GM11168 (cell line): ENCODE measurements at regions not wholly inside any gene's neighbourhood (a gene's known extent, or its start where the extent isn't known, plus 50 kb on each side); places are given as distances from the start of the nearest gene placed in this dataset.

Source experiments
- in situ Hi-C: fragments of 300-500 bp; cut with MboI; formaldehyde crosslinking; loops from one replicate; pipeline ENCODE4 v1.12.0; 2022; ENCODE audit warnings: low sequenced_read_pairs; ENCODE audit not compliant: unreplicated experiment

DNA sequence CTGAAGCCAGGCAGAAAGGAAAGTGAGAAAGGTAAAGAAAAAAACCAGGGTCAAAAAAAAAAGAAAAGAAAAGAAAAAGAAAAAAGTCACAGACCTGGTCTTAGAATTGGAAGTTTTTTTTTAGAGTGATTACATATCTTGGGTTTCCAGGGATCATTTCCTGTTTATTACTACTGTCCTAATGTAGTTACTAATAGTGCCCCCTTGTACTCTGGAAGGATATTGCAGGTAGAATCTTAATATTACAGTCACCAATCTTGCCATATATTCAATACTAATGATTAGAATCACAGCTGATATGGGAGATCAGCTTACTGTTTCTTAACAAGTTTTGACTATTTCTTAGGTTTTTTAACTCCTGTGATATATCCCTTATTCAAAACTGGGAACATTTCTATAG is 543.2 kb upstream of the CDH6 start:
- in situ Hi-C loops, result no loop called here

GRCh38 chr5:30638899-30639298 is 554.6 kb upstream of the CDH6 start:
- in situ Hi-C loops, result no loop called here

DNA sequence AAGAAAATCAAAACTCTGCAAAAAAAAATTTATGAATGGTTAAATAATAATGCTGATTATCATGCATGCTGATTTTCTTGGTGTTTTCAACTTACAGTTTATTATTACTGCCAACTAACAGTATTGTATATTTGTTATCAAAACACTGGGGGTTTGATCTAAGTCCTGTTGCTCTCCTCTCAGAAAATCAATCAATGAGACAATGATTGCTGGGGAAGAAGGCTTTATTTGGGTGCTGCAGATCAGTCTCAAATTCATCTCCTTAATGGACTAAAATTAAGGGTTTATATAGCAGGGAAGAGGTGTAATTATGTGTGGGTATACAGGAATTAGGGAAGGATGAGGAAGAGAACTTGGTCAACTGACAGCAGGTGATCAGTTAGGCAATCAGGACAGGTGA is 565.5 kb upstream of the CDH6 start:
- in situ Hi-C loops, result no loop called here

DNA sequence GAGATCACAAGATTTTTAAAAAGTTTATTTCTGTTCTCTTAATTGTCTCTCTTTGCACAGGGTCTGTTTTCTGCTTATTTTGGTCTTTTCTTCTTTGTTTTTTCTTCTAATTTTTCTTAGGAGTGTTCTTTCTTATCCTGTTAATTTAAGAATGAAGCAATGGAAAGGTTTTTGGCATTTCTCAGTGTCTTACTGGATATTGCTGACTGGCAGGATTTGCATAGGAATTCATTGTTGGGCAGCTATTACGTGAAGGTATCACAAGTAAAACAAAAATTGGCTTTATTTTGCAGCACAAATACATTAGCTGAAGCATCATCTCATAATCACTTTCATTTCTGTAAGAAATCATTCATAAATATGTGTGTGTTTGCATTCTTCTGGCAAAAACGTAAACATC is 566.9 kb upstream of the CDH6 start:
- in situ Hi-C loops, result no loop called here

DNA sequence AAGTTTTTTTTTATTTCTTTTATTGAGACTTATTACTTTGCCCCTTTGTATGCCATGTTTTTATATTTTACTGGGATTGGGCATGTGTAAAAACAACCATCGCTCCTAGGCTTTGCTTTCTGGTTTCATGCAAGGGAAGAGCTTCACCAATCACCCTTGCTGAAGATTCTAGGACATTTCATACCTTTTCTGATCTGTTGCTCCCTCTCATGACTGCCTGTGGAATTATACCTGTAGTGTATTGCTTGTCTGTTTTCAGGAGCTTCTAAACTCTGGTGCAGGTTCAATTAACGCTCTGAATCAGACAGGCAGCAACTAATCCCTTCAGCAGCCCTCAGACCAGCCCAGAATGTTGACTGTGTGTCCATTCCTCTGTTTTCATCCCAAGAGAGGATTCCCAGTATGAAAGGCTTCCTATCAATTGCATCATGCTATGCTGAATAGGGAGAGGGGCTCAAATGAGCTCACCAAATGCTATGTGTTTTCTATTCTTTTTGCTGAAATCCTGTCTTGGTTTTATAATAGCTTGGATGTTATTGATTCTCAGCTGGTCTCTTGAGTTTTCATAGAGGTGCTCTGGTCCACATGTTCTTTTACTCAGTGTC is 572.9 kb upstream of the CDH6 start:
- in situ Hi-C loops, result no loop called here

DNA sequence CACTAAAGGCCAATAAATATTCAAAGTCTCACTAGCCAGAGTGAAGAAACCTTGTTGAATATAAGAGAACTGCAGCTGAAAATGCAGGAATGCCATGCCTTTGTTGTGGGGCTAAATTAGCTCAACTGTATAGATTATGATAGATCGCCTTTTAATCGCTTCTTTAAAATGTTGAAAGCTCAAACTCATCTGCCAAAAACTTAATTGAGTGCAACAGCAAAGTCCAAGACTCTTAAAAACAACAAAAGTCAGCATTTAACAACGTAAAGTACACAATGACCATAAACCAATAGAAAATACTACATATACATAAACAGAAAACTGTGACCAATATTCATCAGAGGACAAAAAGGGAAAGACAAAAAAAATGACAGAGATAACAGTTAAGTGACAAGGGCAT is 585.0 kb upstream of the CDH6 start:
- in situ Hi-C loops, result no loop called here

DNA sequence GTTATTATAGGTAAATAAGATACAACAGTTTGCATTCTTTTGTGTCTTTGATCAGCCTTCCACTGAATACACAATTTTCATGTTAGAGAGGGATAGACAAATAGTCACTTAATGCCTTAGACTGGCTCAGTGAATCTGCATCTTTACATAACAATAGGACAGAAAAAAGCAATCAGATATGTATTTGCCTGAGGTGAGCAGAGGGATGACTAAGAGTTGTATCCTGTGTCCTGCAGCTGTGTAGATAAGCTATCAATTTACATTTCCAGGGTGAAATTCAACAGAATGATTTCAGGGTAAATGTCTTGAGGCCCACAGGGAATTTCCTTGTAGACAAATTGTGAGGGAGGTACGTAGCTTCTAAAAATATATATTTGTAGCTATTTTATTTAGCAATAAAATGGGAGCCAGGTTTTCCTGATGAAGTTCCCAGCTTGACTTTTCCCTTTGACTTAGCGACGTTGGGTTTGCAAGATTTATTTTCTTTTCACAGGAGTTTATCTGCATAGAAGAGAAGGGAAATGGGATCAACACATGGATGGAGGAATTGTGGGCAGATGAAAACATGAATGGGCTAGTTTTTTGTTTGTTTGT is 586.1 kb upstream of the CDH6 start:
- in situ Hi-C loops, result no loop called here

- in situ Hi-C loops, result no loop called here
These were observed 587.7 kb upstream of the CDH6 start for GRCh38 chr5:30605693-30606268.

GRCh38 chr5:30604648-30605262 is 588.7 kb upstream of the CDH6 start:
- in situ Hi-C loops, result no loop called here

- in situ Hi-C loops, result no loop called here
These were observed 592.6 kb upstream of the CDH6 start for GRCh38 chr5:30600892-30601291.

DNA sequence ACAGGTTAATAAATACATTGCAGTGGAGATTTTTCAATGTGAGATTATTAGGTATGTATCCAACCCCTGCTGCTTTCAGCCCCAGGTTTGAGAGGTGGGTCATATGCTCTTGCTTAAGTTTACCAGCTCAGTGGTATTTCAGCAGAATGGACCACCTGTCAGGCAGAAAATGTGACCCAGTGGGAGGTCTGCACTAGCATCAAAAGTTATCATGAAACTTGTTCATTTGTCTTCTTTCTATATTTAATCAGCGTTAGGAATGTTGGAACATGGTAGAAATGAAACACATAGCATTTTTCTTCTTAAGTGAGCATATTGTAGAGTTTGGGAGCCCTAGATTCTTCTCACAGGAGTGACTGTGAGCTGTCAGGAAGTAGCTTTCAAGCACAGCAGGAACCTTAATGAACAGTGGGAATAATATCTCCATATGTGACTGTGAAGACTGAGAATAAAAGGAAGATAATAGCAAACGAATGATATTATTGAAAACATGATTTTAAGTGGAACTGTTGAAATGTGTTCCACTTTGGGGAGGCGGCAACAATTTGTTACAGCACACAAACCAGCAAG is 596.9 kb upstream of the CDH6 start:
- in situ Hi-C loops, result no loop called here

DNA sequence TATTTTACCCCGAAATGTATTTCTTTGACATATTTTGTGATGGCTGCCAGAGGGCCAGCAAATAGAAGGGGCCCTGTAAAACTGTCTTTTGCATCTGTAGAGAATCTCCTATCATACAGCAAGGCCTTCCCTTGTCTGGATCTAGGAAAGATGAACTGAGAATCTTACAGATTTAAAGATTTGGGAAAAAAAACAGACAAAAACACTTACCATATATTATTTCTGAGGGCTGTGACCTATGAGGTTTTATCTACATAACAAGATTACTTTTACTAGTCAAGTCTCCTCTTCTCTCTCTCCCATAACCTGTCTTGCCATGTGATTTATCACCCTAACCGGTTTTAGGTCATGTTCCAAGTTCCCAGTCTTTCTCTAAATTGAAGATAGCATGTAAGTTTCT is 599.2 kb upstream of the CDH6 start:
- in situ Hi-C loops, result no loop called here

GRCh38 chr5:30592833-30593232 is 600.7 kb upstream of the CDH6 start:
- in situ Hi-C loops, result no loop called here

GRCh38 chr5:30581198-30581935 is 612.1 kb upstream of the CDH6 start:
- in situ Hi-C loops, result no loop called here

- in situ Hi-C loops, result no loop called here
These were observed 618.7 kb upstream of the CDH6 start for GRCh38 chr5:30574761-30575160.

- in situ Hi-C loops, result no loop called here
These were observed 621.2 kb upstream of the CDH6 start for GRCh38 chr5:30572279-30572678.

GRCh38 chr5:30561771-30562170 is 631.7 kb upstream of the CDH6 start:
- in situ Hi-C loops, result no loop called here

GRCh38 chr5:30551618-30552017 is 641.9 kb upstream of the CDH6 start:
- in situ Hi-C loops, result no loop called here

GRCh38 chr5:30548580-30549305 is 644.7 kb upstream of the CDH6 start:
- in situ Hi-C loops, result no loop called here

GRCh38 chr5:30540150-30540549 is 653.3 kb upstream of the CDH6 start:
- in situ Hi-C loops, result no loop called here
